SU-DHL-6 (cell line): ENCODE measurements at regions not wholly inside any gene's neighbourhood (a gene's known extent, or its start where the extent isn't known, plus 50 kb on each side); places are given as distances from the start of the nearest gene placed in this dataset.

Experiments
- H2AFZ ChIP-seq: fragments of 200-600 bp; sonication (generic); 2 replicates; pipeline ENCODE4 v1.6.1; 2014; ENCODE audit warnings: low read depth, mild to moderate bottlenecking, moderate library complexity, mixed read lengths, antibody characterized with exemption, low read length; ENCODE audit not compliant: severe bottlenecking
- H3F3A ChIP-seq: fragments of 200-600 bp; shearing (Covaris generic); 2 replicates; pipeline ENCODE4 v1.6.0; 2016; ENCODE audit warnings: antibody characterized with exemption, mild to moderate bottlenecking; ENCODE audit not compliant: insufficient read depth
- H3K27ac ChIP-seq: fragments of 200-600 bp; sonication (generic); 2 replicates; pipeline ENCODE4 v1.5.1; 2016; ENCODE audit warnings: low read depth, mild to moderate bottlenecking, low read length, moderate library complexity, mixed read lengths
- H3K27me3 ChIP-seq: fragments of 200-600 bp; sonication (generic), shearing (Covaris generic); 2 replicates; pipeline ENCODE4 v1.6.0; 2014; ENCODE audit warnings: mild to moderate bottlenecking, low read length
- H3K36me3 ChIP-seq: fragments of 200-600 bp; sonication (generic); 2 replicates; pipeline ENCODE4 v1.6.1; 2014; ENCODE audit warnings: mild to moderate bottlenecking, low read length, mixed read lengths
- H3K4me2 ChIP-seq: fragments of 300-600, 200-600 bp; shearing (Covaris generic), sonication (generic); 2 replicates; pipeline ENCODE4 v1.6.0; 2014; ENCODE audit warnings: low read length, low read depth, mild to moderate bottlenecking; ENCODE audit not compliant: poor library complexity, severe bottlenecking
- H3K4me3 ChIP-seq: fragments of 200-600 bp; sonication (generic); 2 replicates; pipeline ENCODE4 v1.5.1; 2014; ENCODE audit warnings: antibody characterized with exemption, low read length, mild to moderate bottlenecking, mixed read lengths; ENCODE audit not compliant: insufficient read depth, poor library complexity, severe bottlenecking
- H3K79me2 ChIP-seq: fragments of 200-600 bp; sonication (generic); 2 replicates; pipeline ENCODE4 v1.6.1; 2014; ENCODE audit warnings: mild to moderate bottlenecking, low read length, moderate library complexity; ENCODE audit not compliant: insufficient read depth
- H3K9ac ChIP-seq: fragments of 200-600 bp; sonication (generic); 2 replicates; pipeline ENCODE4 v1.7.0; 2014; ENCODE audit warnings: mild to moderate bottlenecking, low read length
- H3K9me2 ChIP-seq: fragments of 200-600 bp; sonication (generic); replicated peaks from 2 replicates; pipeline ENCODE4 v1.6.1; 2014; ENCODE audit warnings: low read length; ENCODE audit not compliant: insufficient read depth
- H3K9me3 ChIP-seq: fragments of 200-600 bp; sonication (generic); 2 replicates; pipeline ENCODE4 v1.6.1; 2014; ENCODE audit warnings: low read length, mixed read lengths; ENCODE audit not compliant: insufficient read depth
- H4K20me1 ChIP-seq: fragments of 200-600 bp; sonication (generic); 2 replicates; pipeline ENCODE4 v1.6.1; 2014; ENCODE audit warnings: low read depth, mild to moderate bottlenecking, antibody characterized with exemption, low read length, moderate library complexity, mixed read lengths
- EZH2phosphoT487 ChIP-seq: fragments of 200-600 bp; sonication (generic), shearing (Covaris generic); conservative IDR thresholded peaks from 2 replicates; pipeline ENCODE4 v1.6.1; 2018; ENCODE audit warnings: mild to moderate bottlenecking, antibody characterized with exemption, low read length, moderate library complexity, mixed read lengths
- TF ChIP-seq, protein P1 (sequence below): fragments of 200-600 bp; sonication (generic); IDR thresholded peaks from one replicate; pipeline ENCODE4 v1.5.1; 2017; ENCODE audit warnings: antibody characterized with exemption, mild to moderate bottlenecking, low read length, moderate library complexity; ENCODE audit not compliant: insufficient read depth, poor library complexity, severe bottlenecking

DNA sequence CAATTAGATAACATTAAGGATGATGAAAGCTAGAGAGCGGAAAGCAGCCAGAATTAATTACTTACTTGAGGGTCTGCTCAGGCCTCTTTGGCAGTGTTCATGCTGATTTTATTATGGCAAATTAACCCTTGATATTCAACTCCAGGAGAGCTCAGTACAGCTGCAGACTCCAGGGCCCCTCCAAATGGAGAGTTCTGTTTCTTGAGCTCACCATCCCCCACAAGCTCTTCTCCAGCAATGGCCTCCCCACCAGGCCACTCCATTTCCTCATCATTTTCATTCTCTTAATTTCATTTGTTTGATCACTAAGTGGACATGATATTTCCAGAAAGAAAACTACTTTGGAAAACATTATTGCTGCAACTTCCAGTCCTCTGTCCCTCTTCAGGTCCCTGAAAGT, 513.3 kb upstream of the NOX3 start:
- no peaks in the 10 kb centered on the region for H4K20me1 ChIP-seq
- H2AFZ ChIP-seq, result no peak overlapping the region
- H3K79me2 ChIP-seq, result no peaks in the 10 kb centered on the region
- no peaks in the 10 kb centered on the region for H3K36me3 ChIP-seq
- H3K9me3 ChIP-seq, result no peaks in the 10 kb centered on the region
- H3K4me3 ChIP-seq, result no peak overlapping the region
- no peaks in the 10 kb centered on the region for H3F3A ChIP-seq
- no peak overlapping the region for H3K27ac ChIP-seq
- no peaks in the 10 kb centered on the region for H3K9me2 ChIP-seq
- TF ChIP-seq, protein P1, sequence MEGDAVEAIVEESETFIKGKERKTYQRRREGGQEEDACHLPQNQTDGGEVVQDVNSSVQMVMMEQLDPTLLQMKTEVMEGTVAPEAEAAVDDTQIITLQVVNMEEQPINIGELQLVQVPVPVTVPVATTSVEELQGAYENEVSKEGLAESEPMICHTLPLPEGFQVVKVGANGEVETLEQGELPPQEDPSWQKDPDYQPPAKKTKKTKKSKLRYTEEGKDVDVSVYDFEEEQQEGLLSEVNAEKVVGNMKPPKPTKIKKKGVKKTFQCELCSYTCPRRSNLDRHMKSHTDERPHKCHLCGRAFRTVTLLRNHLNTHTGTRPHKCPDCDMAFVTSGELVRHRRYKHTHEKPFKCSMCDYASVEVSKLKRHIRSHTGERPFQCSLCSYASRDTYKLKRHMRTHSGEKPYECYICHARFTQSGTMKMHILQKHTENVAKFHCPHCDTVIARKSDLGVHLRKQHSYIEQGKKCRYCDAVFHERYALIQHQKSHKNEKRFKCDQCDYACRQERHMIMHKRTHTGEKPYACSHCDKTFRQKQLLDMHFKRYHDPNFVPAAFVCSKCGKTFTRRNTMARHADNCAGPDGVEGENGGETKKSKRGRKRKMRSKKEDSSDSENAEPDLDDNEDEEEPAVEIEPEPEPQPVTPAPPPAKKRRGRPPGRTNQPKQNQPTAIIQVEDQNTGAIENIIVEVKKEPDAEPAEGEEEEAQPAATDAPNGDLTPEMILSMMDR, result no peak
- TF ChIP-seq EZH2phosphoT487, result no peak
- no peak overlapping the region for H3K9ac ChIP-seq
- H3K27me3 ChIP-seq, result no peaks in the 10 kb centered on the region
- H3K4me2 ChIP-seq, result no peak overlapping the region

DNA sequence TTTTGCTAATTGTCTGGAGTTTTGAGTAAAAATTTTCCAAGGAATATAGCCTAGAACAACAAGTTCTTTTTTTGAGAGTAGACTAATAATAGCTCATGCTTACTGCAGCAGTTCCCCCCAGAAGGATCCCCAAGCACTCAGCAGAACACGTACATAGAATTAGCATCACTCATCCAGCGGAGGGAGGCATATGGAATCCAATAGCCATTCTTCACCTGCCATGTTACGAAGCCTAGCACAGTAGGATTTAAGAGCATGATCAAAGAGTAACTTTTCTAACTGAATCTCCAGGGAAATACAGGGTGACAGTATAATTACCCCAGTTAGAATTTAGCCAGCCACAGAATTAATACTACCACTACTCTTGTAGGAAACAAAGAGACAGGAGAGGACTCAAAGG, 511.7 kb upstream of the NOX3 start:
- Histone ChIP-seq H4K20me1 (no peaks in the 10 kb centered on the region), H3F3A (no peaks in the 10 kb centered on the region), H3K79me2 (no peaks in the 10 kb centered on the region), H3K36me3 (no peaks in the 10 kb centered on the region), H3K27ac (no peak overlapping the region), H3K9me3 (no peaks in the 10 kb centered on the region), H3K9ac (no peak overlapping the region), H3K9me2 (no peaks in the 10 kb centered on the region), H3K4me2 (no peak overlapping the region), H2AFZ (no peak overlapping the region), H3K27me3 (no peaks in the 10 kb centered on the region), H3K4me3 (no peak overlapping the region)
- TF ChIP-seq, protein P1, result no peak
- TF ChIP-seq EZH2phosphoT487, result no peak

DNA sequence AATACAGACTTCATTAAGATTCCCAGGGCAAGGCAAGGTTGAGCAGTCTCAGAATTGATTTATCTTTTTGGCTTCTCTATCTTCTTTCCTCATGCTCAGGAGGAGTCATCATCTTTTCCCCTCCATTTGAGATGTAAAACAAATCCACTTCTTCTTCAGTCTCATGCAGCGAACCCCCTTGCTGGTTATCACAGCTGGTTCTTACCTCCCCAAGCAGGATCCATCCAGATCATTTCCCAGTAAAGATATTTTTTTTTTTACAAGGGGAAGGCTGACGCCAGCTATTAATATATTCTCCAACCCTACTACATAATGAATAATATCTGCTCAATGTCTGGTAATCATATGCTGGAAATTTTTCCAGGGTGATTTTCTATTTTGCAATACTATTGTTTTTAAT, 508.9 kb upstream of the NOX3 start:
- Histone ChIP-seq H3K27me3 (no peaks in the 10 kb centered on the region), H3K4me2 (no peak overlapping the region), H2AFZ (no peak overlapping the region), H3K27ac (no peak overlapping the region), H3K4me3 (no peak overlapping the region), H3K9me3 (no peaks in the 10 kb centered on the region), H4K20me1 (no peaks in the 10 kb centered on the region), H3K36me3 (no peaks in the 10 kb centered on the region), H3K9ac (no peak overlapping the region), H3K9me2 (no peaks in the 10 kb centered on the region), H3K79me2 (no peaks in the 10 kb centered on the region), H3F3A (no peaks in the 10 kb centered on the region)
- no peak for TF ChIP-seq EZH2phosphoT487
- TF ChIP-seq, protein P1, result no peak

DNA sequence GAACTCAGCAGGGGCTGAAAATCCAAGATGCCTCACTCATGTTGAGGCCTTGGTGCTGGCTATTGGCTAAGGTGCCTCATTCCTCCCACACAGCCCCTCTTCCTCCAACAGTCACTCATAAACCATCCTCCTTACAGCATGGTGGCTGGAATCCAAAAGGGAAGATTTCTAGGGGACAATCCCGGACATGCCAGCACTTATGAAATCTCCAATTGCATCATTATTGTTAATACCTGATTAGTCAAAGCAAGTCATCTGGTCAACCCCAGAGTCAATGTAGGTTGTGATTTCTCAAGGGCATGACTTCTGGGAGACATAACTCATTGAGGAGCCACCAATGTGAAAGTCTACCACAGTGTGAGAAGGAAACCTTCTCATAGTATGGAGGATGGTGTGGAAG, 506.6 kb upstream of the NOX3 start:
- H3F3A ChIP-seq, result no peaks in the 10 kb centered on the region
- H3K36me3 ChIP-seq, result no peaks in the 10 kb centered on the region
- TF ChIP-seq, protein P1, result no peak
- TF ChIP-seq EZH2phosphoT487, result no peak
- H3K27me3 ChIP-seq, result no peaks in the 10 kb centered on the region
- H3K4me2 ChIP-seq, result no peak overlapping the region
- no peak overlapping the region for H3K4me3 ChIP-seq
- no peaks in the 10 kb centered on the region for H3K9me2 ChIP-seq
- no peaks in the 10 kb centered on the region for H3K9me3 ChIP-seq
- H4K20me1 ChIP-seq, result no peaks in the 10 kb centered on the region
- no peak overlapping the region for H2AFZ ChIP-seq
- no peaks in the 10 kb centered on the region for H3K79me2 ChIP-seq
- no peak overlapping the region for H3K27ac ChIP-seq
- no peak overlapping the region for H3K9ac ChIP-seq
